8988T (cell line): ENCODE measurements at regions not wholly inside any gene's neighbourhood (a gene's known extent, or its start where the extent isn't known, plus 50 kb on each side); places are given as distances from the start of the nearest gene placed in this dataset.

Source experiments
- DNase-seq: peaks from one replicate; pipeline ENCODE4 v3.0.0; 2011

GRCh38 chr20:21575981-21576740, 62.3 kb upstream of the NKX2-2 start:
- DNase-seq = no peak

GRCh38 chr20:21575167-21575566, 61.3 kb upstream of the NKX2-2 start:
- no peak for DNase-seq

GRCh38 chr20:21574443-21574842, 60.6 kb upstream of the NKX2-2 start:
- DNase-seq = no peak

GRCh38 chr20:21573259-21573658, 59.4 kb upstream of the NKX2-2 start:
- no peak for DNase-seq

- no peak for DNase-seq
Measured at GRCh38 chr20:21571841-21572690, 58.2 kb upstream of the NKX2-2 start.

- no peak for DNase-seq
Measured at GRCh38 chr20:21570285-21570992, 56.6 kb upstream of the NKX2-2 start.

- no peak for DNase-seq
Measured at GRCh38 chr20:21569586-21569985, 55.7 kb upstream of the NKX2-2 start.

- DNase-seq = no peak
Measured at GRCh38 chr20:21564127-21564773, 50.4 kb upstream of the NKX2-2 start.
